LNCaP clone FGC (cell line): ENCODE measurements at regions not wholly inside any gene's neighbourhood (a gene's known extent, or its start where the extent isn't known, plus 50 kb on each side); places are given as distances from the start of the nearest gene placed in this dataset.

Source experiments
- DNase-seq: peaks from one replicate; pipeline ENCODE4 v3.0.0-alpha.2; 2011; ENCODE audit warnings: low read depth
- H3K4me3 ChIP-seq: 2 replicates; pipeline ENCODE4 v1.5.1; 2011; ENCODE audit warnings: mild to moderate bottlenecking, low read depth, low read length, control low read depth
- CTCF ChIP-seq: IDR thresholded peaks from 2 replicates; pipeline ENCODE4 v1.5.1; 2012; ENCODE audit warnings: mild to moderate bottlenecking; ENCODE audit not compliant: control insufficient read depth, insufficient read depth; ENCODE audit errors: extremely low read depth

- no peak overlapping the region for H3K4me3 ChIP-seq
- no peak for TF ChIP-seq CTCF
- DNase-seq: no peak
These were observed 53.9 kb upstream of the FLT1 start for GRCh38 chr13:28548872-28549271.

DNA sequence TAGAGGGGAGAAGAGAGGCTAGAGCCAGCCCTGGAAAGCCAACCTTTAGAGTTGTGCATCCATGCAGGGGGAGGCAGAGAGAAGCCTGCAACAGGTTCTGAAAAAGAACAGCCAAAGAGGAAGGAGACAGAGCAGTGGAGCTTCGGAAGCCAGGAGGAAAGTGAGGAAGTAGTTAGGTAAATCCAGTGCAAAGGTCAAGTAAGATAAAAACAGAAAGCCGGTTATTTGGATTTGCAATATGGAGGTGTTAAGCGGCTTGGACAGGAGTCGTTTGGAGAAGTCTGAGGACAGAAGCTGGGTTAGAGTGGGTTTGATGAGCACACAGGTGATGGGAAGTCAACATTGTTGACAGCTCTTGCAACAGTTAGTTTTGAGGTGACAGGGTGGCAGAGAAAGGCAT lies 53.5 kb upstream of the FLT1 start:
- H3K4me3 ChIP-seq: no peak overlapping the region
- DNase-seq: no peak
- TF ChIP-seq CTCF: no peak

DNA sequence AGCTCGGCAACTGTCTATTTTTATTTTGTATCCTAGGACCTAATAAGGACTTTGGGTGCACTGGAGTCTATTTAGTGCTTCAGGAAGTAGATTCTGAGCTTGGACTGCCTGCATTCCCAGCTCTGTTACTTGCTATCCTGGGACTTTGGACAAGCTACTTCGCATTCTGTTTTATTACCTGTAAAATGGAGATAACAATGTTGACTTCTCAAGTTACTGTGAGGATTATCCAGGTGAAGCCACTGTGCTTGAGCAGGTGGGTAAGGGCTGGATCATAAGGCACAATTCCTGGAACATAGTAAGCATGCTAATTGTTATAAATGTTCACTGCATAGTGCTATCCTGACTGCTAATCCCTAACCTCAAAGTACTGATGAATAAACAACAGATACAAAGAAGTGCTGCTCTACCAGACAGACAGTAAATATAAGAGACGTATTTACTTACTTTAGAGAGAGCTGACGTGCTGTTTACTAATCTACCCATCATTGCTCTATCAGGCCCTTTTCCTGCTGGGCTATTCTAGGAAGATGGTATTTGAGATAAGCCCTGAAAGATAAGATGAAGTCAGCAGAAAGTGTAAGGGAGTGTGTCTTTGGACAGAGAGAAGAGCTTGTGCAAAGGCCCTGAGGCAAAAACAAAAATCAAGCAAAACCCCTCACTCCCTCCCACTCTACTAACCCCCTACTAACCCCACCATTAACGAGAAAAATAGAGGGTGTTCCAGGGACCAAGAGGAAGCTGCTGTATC lies 50.8 kb upstream of the FLT1 start:
- DNase-seq: peak; percentile 85
- H3K4me3 ChIP-seq: no peak overlapping the region
- TF ChIP-seq CTCF: no peak
